Brain microvascular endothelial cell (primary cell): ENCODE measurements at regions not wholly inside any gene's neighbourhood (a gene's known extent, or its start where the extent isn't known, plus 50 kb on each side); places are given as distances from the start of the nearest gene placed in this dataset.

Experiments
- DNase-seq: peaks from one replicate; pipeline ENCODE4 v3.0.0-alpha.2; 2020
- H3K27ac ChIP-seq: fragments of 250-450 bp; sonication (Bioruptor Pico); 2 replicates; pipeline ENCODE4 v1.5.1; 2020; ENCODE audit warnings: mild to moderate bottlenecking, moderate library complexity
- H3K27me3 ChIP-seq: fragments of 250-450 bp; sonication (Bioruptor Pico); replicated peaks from 2 replicates; pipeline ENCODE4 v1.5.1; 2020; ENCODE audit warnings: mild to moderate bottlenecking
- H3K36me3 ChIP-seq: fragments of 250-450 bp; sonication (Bioruptor Pico); replicated peaks from 2 replicates; pipeline ENCODE4 v1.5.1; 2020; ENCODE audit warnings: mild to moderate bottlenecking
- H3K4me3 ChIP-seq: 2 replicates; pipeline ENCODE4 v1.5.1; 2011; ENCODE audit warnings: low read depth, mild to moderate bottlenecking, control low read depth, low read length, moderate library complexity
- in situ Hi-C: cut with HindIII; loops from 2 replicates; pipeline ENCODE4 v1.10.0; 2017; ENCODE audit warnings: low sequenced_read_pairs, low pct_ligation_motif_present
- TF ChIP-seq, protein P1 (sequence below): IDR thresholded peaks from 2 replicates; pipeline ENCODE4 v1.5.1; 2011; ENCODE audit warnings: low read depth, mild to moderate bottlenecking, moderate library complexity, low read length, control low read depth, inconsistent platforms; ENCODE audit errors: missing control alignments

DNA sequence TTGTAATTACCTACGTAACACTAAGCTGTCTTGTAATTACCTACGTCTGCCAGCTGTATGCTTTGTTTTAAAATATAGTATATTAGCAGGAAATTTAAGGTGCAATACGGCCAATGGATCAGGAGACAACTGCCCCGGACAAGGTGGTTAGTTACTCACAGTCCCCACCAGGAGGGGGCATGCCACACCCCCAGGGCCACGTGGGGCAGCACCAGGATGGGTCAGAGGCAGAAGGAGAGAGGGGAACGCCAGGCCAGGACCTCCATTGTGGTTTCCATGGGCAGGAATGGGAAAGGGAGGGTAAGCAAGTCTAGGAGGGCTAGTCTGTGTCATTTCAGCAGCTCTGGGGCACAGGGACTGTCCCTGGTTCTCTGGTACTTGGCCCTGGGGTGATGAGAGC lies 140.1 kb downstream of the URI1 start:
- Histone ChIP-seq H3K27ac (no peak overlapping the region), H3K4me3 (no peak overlapping the region), H3K36me3 (no peaks in the 10 kb centered on the region), H3K27me3 (no peaks in the 10 kb centered on the region)
- in situ Hi-C loops: no loop called here
- no peak for DNase-seq
- TF ChIP-seq, protein P1, sequence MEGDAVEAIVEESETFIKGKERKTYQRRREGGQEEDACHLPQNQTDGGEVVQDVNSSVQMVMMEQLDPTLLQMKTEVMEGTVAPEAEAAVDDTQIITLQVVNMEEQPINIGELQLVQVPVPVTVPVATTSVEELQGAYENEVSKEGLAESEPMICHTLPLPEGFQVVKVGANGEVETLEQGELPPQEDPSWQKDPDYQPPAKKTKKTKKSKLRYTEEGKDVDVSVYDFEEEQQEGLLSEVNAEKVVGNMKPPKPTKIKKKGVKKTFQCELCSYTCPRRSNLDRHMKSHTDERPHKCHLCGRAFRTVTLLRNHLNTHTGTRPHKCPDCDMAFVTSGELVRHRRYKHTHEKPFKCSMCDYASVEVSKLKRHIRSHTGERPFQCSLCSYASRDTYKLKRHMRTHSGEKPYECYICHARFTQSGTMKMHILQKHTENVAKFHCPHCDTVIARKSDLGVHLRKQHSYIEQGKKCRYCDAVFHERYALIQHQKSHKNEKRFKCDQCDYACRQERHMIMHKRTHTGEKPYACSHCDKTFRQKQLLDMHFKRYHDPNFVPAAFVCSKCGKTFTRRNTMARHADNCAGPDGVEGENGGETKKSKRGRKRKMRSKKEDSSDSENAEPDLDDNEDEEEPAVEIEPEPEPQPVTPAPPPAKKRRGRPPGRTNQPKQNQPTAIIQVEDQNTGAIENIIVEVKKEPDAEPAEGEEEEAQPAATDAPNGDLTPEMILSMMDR: no peak

DNA sequence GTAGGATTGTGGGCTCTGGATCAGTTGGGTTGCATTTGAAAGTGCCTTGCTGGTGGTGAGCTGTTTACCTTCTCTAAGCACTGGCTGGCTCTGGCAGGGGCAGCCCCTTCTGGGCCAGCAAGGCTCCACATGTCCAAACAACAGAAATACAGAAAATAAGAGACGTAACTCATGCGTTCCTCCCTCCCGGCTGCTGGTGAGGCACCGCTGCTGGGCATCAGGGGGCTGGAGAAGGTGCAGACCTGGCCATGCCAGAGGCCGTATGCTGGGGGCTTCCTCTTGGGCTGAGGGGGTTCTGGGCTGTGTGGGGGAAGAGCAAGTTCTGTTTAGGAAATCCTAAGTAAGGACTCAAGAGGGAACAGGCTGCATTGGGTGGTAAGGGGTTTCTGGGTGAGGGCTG lies 140.6 kb downstream of the URI1 start:
- Histone ChIP-seq H3K4me3 (no peak overlapping the region), H3K36me3 (no peaks in the 10 kb centered on the region), H3K27me3 (no peaks in the 10 kb centered on the region), H3K27ac (no peak overlapping the region)
- in situ Hi-C loops: no loop called here
- TF ChIP-seq, protein P1: no peak
- DNase-seq: no peak

DNA sequence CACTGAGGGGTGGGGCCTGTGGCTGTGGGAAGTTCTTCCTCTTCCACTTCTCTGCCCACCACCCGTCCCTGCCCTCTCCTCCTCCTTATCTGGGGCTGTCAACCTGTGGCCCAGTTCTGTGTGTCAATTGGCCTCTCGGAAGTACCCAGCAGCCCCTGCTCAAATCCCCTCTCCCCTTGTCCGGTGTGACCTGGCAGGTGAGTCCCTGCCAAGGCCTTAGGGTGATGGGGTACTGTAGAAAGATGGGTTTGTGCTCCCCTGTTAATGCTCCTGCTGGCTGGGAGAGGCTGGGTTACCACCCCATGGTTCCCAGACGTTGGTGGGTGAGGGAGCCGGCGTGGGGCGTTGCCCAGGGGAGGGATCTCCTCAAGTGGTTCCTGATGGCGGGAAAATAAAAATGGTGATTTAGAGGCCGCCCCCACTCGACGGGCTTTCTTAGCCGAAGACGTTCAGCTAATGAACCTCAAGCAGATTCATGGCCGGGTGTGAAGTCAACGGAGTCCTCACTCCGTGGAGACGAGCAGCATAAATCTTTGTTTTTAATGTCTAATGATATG lies 141.2 kb downstream of the URI1 start:
- Histone ChIP-seq H3K27me3 (no peaks in the 10 kb centered on the region), H3K36me3 (no peaks in the 10 kb centered on the region), H3K27ac (no peak overlapping the region), H3K4me3 (no peak overlapping the region)
- TF ChIP-seq, protein P1: no peak
- in situ Hi-C loops: no loop called here
- DNase-seq: no peak

DNA sequence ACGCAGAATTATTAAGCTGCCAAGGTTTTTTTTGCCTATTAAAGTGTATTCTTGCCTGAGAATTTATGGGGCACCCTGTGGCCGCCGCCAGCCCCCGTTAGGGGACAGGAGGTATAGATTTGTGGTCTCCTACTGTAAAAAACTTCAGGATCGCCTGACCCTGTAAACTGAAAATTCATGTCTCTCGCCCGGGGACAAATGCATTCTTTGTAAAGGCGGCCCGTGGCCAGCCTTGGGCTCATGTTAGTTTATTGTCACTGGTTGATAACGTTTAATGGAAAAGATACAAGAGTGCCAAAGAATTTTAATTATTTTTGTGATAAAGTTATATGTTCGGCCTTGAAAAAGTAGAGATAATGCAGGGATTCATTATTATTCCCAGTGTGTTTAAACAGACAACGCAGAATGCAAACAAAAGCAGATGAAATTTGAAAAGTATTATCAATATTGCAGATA lies 141.7 kb downstream of the URI1 start:
- no peak for DNase-seq
- TF ChIP-seq, protein P1: no peak
- in situ Hi-C loops: no loop called here
- no peak overlapping the region for H3K27ac ChIP-seq
- no peak overlapping the region for H3K4me3 ChIP-seq
- H3K27me3 ChIP-seq: no peaks in the 10 kb centered on the region
- H3K36me3 ChIP-seq: no peaks in the 10 kb centered on the region

DNA sequence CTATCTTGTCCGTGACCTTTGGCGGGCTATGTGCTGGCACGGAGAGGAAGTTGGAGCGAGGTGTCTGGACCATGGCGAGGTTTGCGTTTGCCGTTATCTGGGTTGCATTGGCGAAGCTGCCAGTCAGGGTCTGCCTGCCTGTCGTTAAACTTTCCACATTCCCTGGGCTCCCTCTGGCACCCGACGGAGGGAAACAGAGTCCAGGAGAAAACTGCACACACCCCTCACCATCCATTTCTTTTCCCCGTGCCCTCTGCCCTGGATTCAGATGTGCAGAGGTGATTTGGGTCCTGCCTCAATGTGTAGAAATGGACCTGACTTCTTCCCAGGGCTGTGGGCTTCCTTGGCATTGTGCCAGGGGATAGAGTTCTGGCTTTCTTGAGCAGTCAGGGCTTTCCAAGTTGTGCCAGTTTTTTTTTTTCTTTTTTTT lies 142.4 kb downstream of the URI1 start:
- TF ChIP-seq, protein P1: no peak
- in situ Hi-C loops: no loop called here

DNA sequence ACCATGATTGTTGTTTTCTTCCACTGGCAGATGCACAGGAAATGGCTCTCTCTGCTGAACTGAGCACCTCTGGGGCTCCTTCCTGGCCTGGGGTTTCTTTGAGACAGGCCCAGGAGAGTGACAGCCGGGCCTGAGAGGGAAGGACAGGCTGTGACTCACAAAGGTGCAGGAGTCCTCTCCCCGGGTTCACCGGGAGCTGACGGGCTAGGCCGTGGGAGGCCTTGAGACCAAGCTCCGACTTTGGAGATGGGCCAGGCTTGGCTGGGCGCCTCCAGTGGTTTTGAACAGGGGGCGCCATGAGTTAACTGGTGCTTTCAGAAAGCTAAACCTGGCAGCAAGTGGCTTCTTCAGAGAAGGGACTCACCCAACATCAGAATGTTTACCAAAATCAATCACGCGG lies 143.4 kb downstream of the URI1 start:
- Histone ChIP-seq H3K4me3 (no peak overlapping the region), H3K36me3 (no peaks in the 10 kb centered on the region), H3K27ac (no peak overlapping the region), H3K27me3 (no peaks in the 10 kb centered on the region)
- in situ Hi-C loops: no loop called here
- no peak for DNase-seq
- TF ChIP-seq, protein P1: no peak

More for the DNA sequence above, 142.4 kb downstream of the URI1 start:
- Histone ChIP-seq H3K4me3 (no peak overlapping the region), H3K36me3 (no peaks in the 10 kb centered on the region), H3K27me3 (no peaks in the 10 kb centered on the region), H3K27ac (no peak overlapping the region)
- DNase-seq: no peak
